Motor neuron (in vitro differentiated cells): ENCODE measurements at regions not wholly inside any gene's neighbourhood (a gene's known extent, or its start where the extent isn't known, plus 50 kb on each side); places are given as distances from the start of the nearest gene placed in this dataset.

Source experiments
- ATAC-seq, 8 experiments: fragments of 200-7000 bp; cut with Tn5 transposase; replicated peaks in 6 of 8; 2 replicates each; pipeline ENCODE4 v1.8.0; 2021; ENCODE audit warnings: mild to moderate bottlenecking in 8 of 8, moderate library complexity in 8 of 8
- H3K27ac ChIP-seq, 2 donors: fragments of 250-450 bp; sonication (Bioruptor Pico); 2 replicates each; pipeline ENCODE4 v1.9.0; 2021; ENCODE audit warnings: antibody characterized with exemption in 2 of 2, mild to moderate bottlenecking in 2 of 2, moderate library complexity in 1 of 2
- H3K4me1 ChIP-seq, 2 donors: fragments of 250-450 bp; sonication (Bioruptor Pico); replicated peaks in 1 of 2; 2 replicates each; pipeline ENCODE4 v1.6.1; 2021; ENCODE audit warnings: antibody characterized with exemption in 2 of 2, mild to moderate bottlenecking in 2 of 2, moderate library complexity in 1 of 2
- H3K4me3 ChIP-seq, 5 donors: fragments of 250-450 bp; sonication (Bioruptor Pico); 2 replicates each; pipeline ENCODE4 v1.9.0; 2021; ENCODE audit warnings: antibody characterized with exemption in 5 of 5, mild to moderate bottlenecking in 5 of 5, moderate library complexity in 4 of 5
- WGBS, 10 experiments: fragments of 450-650 bp; shearing (Covaris generic); methylation state at CpG; one replicate each; pipeline ENCODE4 v1.0.0; 2022; 5-methylcytosine and 5-hydroxymethylcytosine counted together
- in situ Hi-C, 9 experiments: fragments of 400-800 bp; cut with MboI; loops; one replicate each; pipeline ENCODE4 v1.15.0; 2021; ENCODE audit warnings: low sequenced_read_pairs in 9 of 9, low pct_unique_long_range_greater_than_20kb in 2 of 9; ENCODE audit not compliant: unreplicated experiment in 9 of 9

GRCh38 chr12:87155621-87156020 lies 873.6 kb downstream of the C12orf50 start:
- WGBS, 10 experiments: 0 to 94% (median 73%) methylated on average over 1 to 2 of the region's 2 CpGs; no CpG with 5 or more reads in 2 of the 10 experiments
- Histone ChIP-seq H3K4me1 (no peaks in the 10 kb centered on the region), H3K4me3 (no peak overlapping the region), H3K27ac (no peak overlapping the region)
- in situ Hi-C loops: no loop called here
- peak in 1 of 8 experiments; percentile 20 for ATAC-seq

- in situ Hi-C loops: no loop called here
- peak in 2 of 8 experiments; percentile 41 to 49 for ATAC-seq
- H3K4me3 ChIP-seq: no peak overlapping the region
- WGBS, 10 experiments: 25 to 100% (median 83%) methylated on average over 1 of the region's 1 CpG; no CpG with 5 or more reads in 4 of the 10 experiments
- H3K27ac ChIP-seq: no peak overlapping the region
- H3K4me1 ChIP-seq: no peaks in the 10 kb centered on the region
These were observed 876.2 kb downstream of the C12orf50 start for GRCh38 chr12:87152841-87153528.

GRCh38 chr12:87152075-87152474 lies 877.1 kb downstream of the C12orf50 start:
- no peak for ATAC-seq
- Histone ChIP-seq H3K27ac (no peak overlapping the region), H3K4me3 (no peak overlapping the region), H3K4me1 (no peaks in the 10 kb centered on the region)
- 0 to 100% (median 96%) methylated on average over 1 to 2 of the region's 2 CpGs; no CpG with 5 or more reads in 2 of the 10 experiments for WGBS, 10 experiments
- in situ Hi-C loops: no loop called here

GRCh38 chr12:87150969-87151662 lies 878.1 kb downstream of the C12orf50 start:
- Histone ChIP-seq H3K4me3 (no peak overlapping the region), H3K4me1 (no peaks in the 10 kb centered on the region), H3K27ac (no peak overlapping the region)
- 0 to 90% (median 72%) methylated on average over 1 to 2 of the region's 2 CpGs; no CpG with 5 or more reads in 3 of the 10 experiments for WGBS, 10 experiments
- in situ Hi-C loops: no loop called here
- ATAC-seq: peak in 3 of 8 experiments; percentile 31 to 88 (median 80)

GRCh38 chr12:87142342-87142741 lies 886.2 kb upstream of the MGAT4C start:
- no peak overlapping the region for H3K4me3 ChIP-seq
- ATAC-seq: no peak
- in situ Hi-C loops: no loop called here
- H3K27ac ChIP-seq: no peak overlapping the region
- H3K4me1 ChIP-seq: no peaks in the 10 kb centered on the region

- Histone ChIP-seq H3K27ac (no peak overlapping the region), H3K4me3 (no peak overlapping the region), H3K4me1 (no peaks in the 10 kb centered on the region)
- no peak for ATAC-seq
- in situ Hi-C loops: no loop called here
These were observed 884.9 kb upstream of the MGAT4C start for GRCh38 chr12:87141091-87141490.

- WGBS, 10 experiments: 0 to 100% (median 56%) methylated on average over 1 of the region's 1 CpG; no CpG with 5 or more reads in 1 of the 10 experiments
- Histone ChIP-seq H3K4me3 (no peak overlapping the region), H3K27ac (no peak overlapping the region), H3K4me1 (no peaks in the 10 kb centered on the region)
- peak in 2 of 8 experiments; percentile 67 to 83 for ATAC-seq
- in situ Hi-C loops: no loop called here
These were observed 884.1 kb upstream of the MGAT4C start for GRCh38 chr12:87140262-87140661.

- H3K4me3 ChIP-seq: no peak overlapping the region
- in situ Hi-C loops: no loop called here
- no peaks in the 10 kb centered on the region for H3K4me1 ChIP-seq
- no peak for ATAC-seq
- no peak overlapping the region for H3K27ac ChIP-seq
These were observed 881.0 kb upstream of the MGAT4C start for GRCh38 chr12:87137220-87137619.

- Histone ChIP-seq H3K27ac (no peak overlapping the region), H3K4me3 (no peak overlapping the region), H3K4me1 (no peaks in the 10 kb centered on the region)
- ATAC-seq: peak in 2 of 8 experiments; percentile 41 to 78
- 0 to 100% (median 59%) methylated on average over 1 to 2 of the region's 2 CpGs; no CpG with 5 or more reads in 2 of the 10 experiments for WGBS, 10 experiments
- in situ Hi-C loops: no loop called here
These were observed 880.3 kb upstream of the MGAT4C start for GRCh38 chr12:87136330-87136976.

GRCh38 chr12:87127272-87127671 lies 871.1 kb upstream of the MGAT4C start:
- Histone ChIP-seq H3K27ac (no peak overlapping the region), H3K4me1 (no peaks in the 10 kb centered on the region), H3K4me3 (no peak overlapping the region)
- ATAC-seq: no peak
- in situ Hi-C loops: no loop called here

- Histone ChIP-seq H3K4me1 (no peaks in the 10 kb centered on the region), H3K4me3 (no peak overlapping the region), H3K27ac (no peak overlapping the region)
- in situ Hi-C loops: no loop called here
- ATAC-seq: no peak
- 10 to 89% (median 66%) methylated on average over 2 to 3 of the region's 3 CpGs for whole genome bisulfite sequencing, 10 experiments
These were observed 865.7 kb upstream of the MGAT4C start for GRCh38 chr12:87121896-87122295.

- 0 to 100% (median 79%) methylated on average over 1 to 3 of the region's 3 CpGs for WGBS, 10 experiments
- Histone ChIP-seq H3K4me3 (no peak overlapping the region), H3K27ac (no peak overlapping the region), H3K4me1 (no peaks in the 10 kb centered on the region)
- ATAC-seq: no peak
- in situ Hi-C loops: no loop called here
These were observed 864.2 kb upstream of the MGAT4C start for GRCh38 chr12:87120440-87120839.

- H3K4me1 ChIP-seq: no peaks in the 10 kb centered on the region
- H3K27ac ChIP-seq: no peak overlapping the region
- in situ Hi-C loops: no loop called here
- ATAC-seq: no peak
- no peak overlapping the region for H3K4me3 ChIP-seq
These were observed 863.5 kb upstream of the MGAT4C start for GRCh38 chr12:87119713-87120112.

- 20 to 100% (median 80%) methylated on average over 1 of the region's 1 CpG; no CpG with 5 or more reads in 3 of the 10 experiments for WGBS, 10 experiments
- in situ Hi-C loops: no loop called here
- Histone ChIP-seq H3K4me1 (no peaks in the 10 kb centered on the region), H3K4me3 (no peak overlapping the region), H3K27ac (no peak overlapping the region)
- ATAC-seq: no peak
These were observed 861.3 kb upstream of the MGAT4C start for GRCh38 chr12:87117526-87117925.
